Epithelial cell of esophagus (primary cell): ENCODE measurements at regions not wholly inside any gene's neighbourhood (a gene's known extent, or its start where the extent isn't known, plus 50 kb on each side); places are given as distances from the start of the nearest gene placed in this dataset.

Source experiments
- DNase-seq: peaks from one replicate; pipeline ENCODE4 v3.0.0; 2010; ENCODE audit warnings: low read depth
- H3K4me3 ChIP-seq: 2 replicates; pipeline ENCODE4 v1.5.1; 2011; ENCODE audit warnings: mild to moderate bottlenecking, low read length, control low read depth
- CTCF ChIP-seq: IDR thresholded peaks from 2 replicates; pipeline ENCODE4 v1.5.1; 2011; ENCODE audit warnings: low read depth, mild to moderate bottlenecking, low read length, control low read depth, inconsistent platforms; ENCODE audit not compliant: insufficient read depth; ENCODE audit errors: missing control alignments

GRCh38 chr2:83594241-83595120, 864.6 kb downstream of the SUCLG1 start:
- H3K4me3 ChIP-seq: no peak overlapping the region
- DNase-seq: no peak
- no peak for TF ChIP-seq CTCF

GRCh38 chr2:83587309-83587708, 871.8 kb downstream of the SUCLG1 start:
- no peak for TF ChIP-seq CTCF
- H3K4me3 ChIP-seq: no peak overlapping the region
- DNase-seq: peak; percentile 9

- no peak overlapping the region for H3K4me3 ChIP-seq
- no peak for TF ChIP-seq CTCF
- no peak for DNase-seq
Measured at GRCh38 chr2:83585250-83585649, 873.8 kb downstream of the SUCLG1 start.

GRCh38 chr2:83584672-83585071, 874.4 kb downstream of the SUCLG1 start:
- no peak overlapping the region for H3K4me3 ChIP-seq
- no peak for DNase-seq
- TF ChIP-seq CTCF: no peak

GRCh38 chr2:83582589-83582988, 876.5 kb downstream of the SUCLG1 start:
- no peak for DNase-seq
- no peak overlapping the region for H3K4me3 ChIP-seq
- no peak for TF ChIP-seq CTCF

GRCh38 chr2:83579507-83579906, 879.6 kb downstream of the SUCLG1 start:
- no peak for TF ChIP-seq CTCF
- H3K4me3 ChIP-seq: no peak overlapping the region

GRCh38 chr2:83578405-83578804, 880.7 kb downstream of the SUCLG1 start:
- DNase-seq: no peak
- TF ChIP-seq CTCF: no peak
- H3K4me3 ChIP-seq: no peak overlapping the region

More at GRCh38 chr2:83579507-83579906, 879.6 kb downstream of the SUCLG1 start:
- DNase-seq: no peak
